ENCODE measurements at regions not wholly inside any gene's neighbourhood (a gene's known extent, or its start where the extent isn't known, plus 50 kb on each side); places are given as distances from the start of the nearest gene placed in this dataset.

GRCh38 chr2:155054712-155055111 lies 356.2 kb downstream of the KCNJ3 start:
- TF ChIP-seq CTCF (IDR thresholded peaks at IDR 0.05; ENCODE audit: extremely low read depth in 1 of 2, insufficient read depth in 1 of 2, low read depth in 1 of 2, low read length in 2 of 2) (no peak), GATA2 (IDR thresholded peaks at IDR 0.05; ENCODE audit: insufficient read depth, insufficient read length, low read depth, low read length) (no peak), MYC (IDR thresholded peaks at IDR 0.05; ENCODE audit: low read depth, low read length) (no peak), POLR2A (IDR thresholded peaks at IDR 0.05; ENCODE audit: low read depth, low read length) (no peak), FOS (IDR thresholded peaks at IDR 0.05; ENCODE audit: borderline replicate concordance, insufficient read depth, low read length) (no peak), EZH2 (IDR thresholded peaks at IDR 0.05; ENCODE audit: borderline replicate concordance, low read depth, low read length, severe bottlenecking) (no peak), POLR2AphosphoS5 (IDR thresholded peaks at IDR 0.05; ENCODE audit: insufficient read depth, low read depth, low read length) (no peak), JUN (IDR thresholded peaks at IDR 0.05; ENCODE audit: borderline replicate concordance, insufficient read depth, insufficient read length, low read depth) (no peak), MAX (IDR thresholded peaks at IDR 0.05; ENCODE audit: insufficient read depth, insufficient read length) (no peak)
- intact Hi-C loops (cut with micrococcal nuclease), result no loop called here
- CTCF ChIA-PET, result no interaction called here

More at GRCh38 chr2:155054712-155055111, 356.2 kb downstream of the KCNJ3 start:
- dilution Hi-C loops (cut with MboI; ENCODE audit: extremely low pct_ligation_motif_present, low sequenced_read_pairs), result no loop called here
- Histone ChIP-seq H3K4me1 (ENCODE audit: control insufficient read depth, extremely low read depth, insufficient read depth, low read length) (no peaks in the 10 kb centered on the region), H3K4me2 (ENCODE audit: insufficient read depth, low read length) (no peak overlapping the region), H3K36me3 (ENCODE audit: control insufficient read depth in 2 of 2, extremely low read depth in 1 of 2, insufficient read depth in 2 of 2, low read length in 2 of 2) (no peaks in the 10 kb centered on the region), H3K27me3 (ENCODE audit: control insufficient read depth in 2 of 2, insufficient read depth in 2 of 2, low read length in 2 of 2) (no peaks in the 10 kb centered on the region), H4K20me1 (replicated peaks; ENCODE audit: control insufficient read depth, extremely low read depth, insufficient read depth, low read length) (no peaks in the 10 kb centered on the region), H2AFZ (ENCODE audit: low read depth, low read length) (no peak overlapping the region), H3K9me1 (replicated peaks; ENCODE audit: control insufficient read depth, extremely low read depth, insufficient read depth, low read length) (no peaks in the 10 kb centered on the region), H3K4me3 (replicated peaks in 1 of 3; ENCODE audit: insufficient read depth in 1 of 3, low read depth in 1 of 3, low read length in 3 of 3) (no peak overlapping the region), H3K9me3 (replicated peaks; ENCODE audit: control insufficient read depth, insufficient read depth, low read length) (no peaks in the 10 kb centered on the region), H3K27ac (ENCODE audit: insufficient read depth, low read depth, low read length) (no peak overlapping the region), H3K9ac (replicated peaks; ENCODE audit: extremely low read depth, insufficient read depth, low read length) (no peak overlapping the region), H3K79me2 (ENCODE audit: control insufficient read depth, insufficient read depth, low read length) (no peaks in the 10 kb centered on the region)
- POLR2A ChIA-PET, result no interaction called here
- DNase-seq (ENCODE audit: low read depth, low spot score), result no peak
- no TSS peak for BruUV-seq (replicated peaks)
- FAIRE-seq, result no peak
